ENCODE measurements at regions not wholly inside any gene's neighbourhood (a gene's known extent, or its start where the extent isn't known, plus 50 kb on each side); places are given as distances from the start of the nearest gene placed in this dataset.
"Not testable (repeated sequence)": the region's sequence is repeated elsewhere in the genome, so short reads cannot be mapped to it uniquely, and the experiment has no call there.

DNA sequence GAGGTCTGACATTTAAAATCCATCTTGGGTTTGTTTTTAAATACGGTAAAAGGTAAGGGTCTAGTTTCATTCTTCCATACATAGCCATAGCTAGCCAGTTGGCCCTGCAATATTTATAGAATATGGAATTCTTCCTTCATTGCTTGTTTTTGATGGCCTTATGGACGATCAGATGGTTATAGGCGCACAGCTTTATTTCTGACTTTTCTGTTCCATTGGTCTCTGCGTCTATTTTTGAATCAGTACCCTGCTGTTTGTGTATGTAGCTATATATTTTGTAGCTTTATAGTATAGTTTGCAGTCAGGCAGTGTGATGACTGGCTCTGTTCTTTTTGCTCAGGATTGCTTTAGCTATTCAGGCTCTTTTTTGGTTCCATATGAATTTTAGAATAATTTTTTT, 366.8 kb upstream of the MIS18BP1 start:
- no peak for DNase-seq (ENCODE audit: low spot score)

GRCh38 chr14:45610318-45610717, 357.3 kb upstream of the MIS18BP1 start:
- no peak for DNase-seq (ENCODE audit: low spot score)

DNA sequence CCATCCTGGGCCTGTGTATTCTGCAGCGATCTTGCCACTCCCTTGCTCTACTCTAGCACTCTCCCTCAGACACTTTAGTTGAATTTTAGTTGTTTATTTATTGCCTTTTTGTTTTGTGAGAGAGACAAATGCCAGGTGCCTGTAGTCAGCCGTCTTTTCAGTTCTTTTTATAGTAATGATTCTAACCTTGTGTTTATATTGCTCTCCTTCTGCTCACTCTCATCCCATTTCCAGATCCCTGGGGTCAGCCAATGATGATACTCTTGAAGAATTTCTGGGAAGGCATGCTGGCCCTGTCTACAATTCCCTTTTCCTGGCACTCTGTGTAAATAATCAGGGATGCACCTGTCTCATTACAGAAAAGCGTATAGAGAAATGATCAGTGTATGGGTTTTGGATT, 334.1 kb upstream of the MIS18BP1 start:
- DNase-seq (ENCODE audit: low spot score): no peak

DNA sequence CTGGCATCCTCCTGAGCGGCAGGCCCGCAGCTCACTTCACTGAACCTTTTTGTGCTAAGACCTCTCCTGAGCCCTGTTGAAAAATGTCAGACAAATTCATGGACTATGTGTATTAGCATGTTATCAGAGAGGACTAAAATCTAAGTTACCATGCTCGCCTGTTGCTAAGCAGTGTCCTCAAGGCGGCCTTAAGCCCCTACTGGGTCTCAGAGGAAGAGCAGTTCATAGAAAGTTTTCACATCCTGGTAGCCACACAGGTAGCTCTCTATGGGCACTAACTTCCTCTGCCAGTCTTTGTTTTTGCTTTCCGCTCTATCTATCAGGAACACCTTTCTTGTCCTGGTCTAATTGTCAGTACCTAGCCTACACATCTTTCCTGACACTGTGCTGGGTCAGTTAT, 306.6 kb upstream of the MIS18BP1 start:
- no peak for DNase-seq (ENCODE audit: low spot score)

GRCh38 chr14:45558183-45558582, 305.2 kb upstream of the MIS18BP1 start:
- no peak for DNase-seq (ENCODE audit: low spot score)

DNA sequence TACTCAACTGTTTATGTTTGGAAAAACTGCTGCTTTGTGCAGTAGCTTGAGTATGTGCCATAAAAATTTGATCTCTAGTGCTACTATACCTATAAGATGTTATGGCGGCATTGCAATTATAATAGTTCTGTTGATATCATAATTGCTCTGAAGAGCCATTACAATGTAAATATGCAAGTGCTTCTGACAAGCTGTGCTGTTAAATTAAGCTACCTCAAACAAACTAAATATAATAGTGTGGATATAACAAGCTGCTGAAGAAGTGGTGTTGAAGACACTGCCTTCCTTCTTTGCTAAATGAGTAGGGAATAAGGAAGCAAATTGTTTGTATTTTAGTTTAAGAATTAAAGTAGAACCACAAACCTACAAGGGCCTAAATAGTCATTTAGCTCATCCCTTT, 301.0 kb upstream of the MIS18BP1 start:
- DNase-seq (ENCODE audit: low spot score): no peak

- DNase-seq (ENCODE audit: low spot score): not testable (repeated sequence)
Measured at GRCh38 chr14:45551240-45551820, 298.3 kb upstream of the MIS18BP1 start.

DNA sequence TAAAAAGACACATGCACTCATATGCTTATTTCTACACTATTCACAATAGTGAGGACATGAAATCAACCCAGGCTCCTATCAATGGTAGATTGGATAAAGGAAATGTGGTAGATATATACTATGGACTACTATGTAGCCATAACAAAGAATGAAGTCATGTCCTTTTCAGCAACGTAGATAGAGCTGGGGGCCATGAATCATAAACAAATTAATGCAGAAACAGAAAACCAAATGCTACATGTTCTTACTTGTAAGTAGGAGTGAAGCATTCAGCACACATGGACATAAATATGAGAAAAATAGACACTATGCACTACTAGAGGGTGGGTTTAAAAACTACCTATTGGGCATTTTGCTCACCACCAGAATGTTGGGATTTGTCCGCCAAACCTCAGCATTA, 278.0 kb upstream of the MIS18BP1 start:
- no peak for DNase-seq (ENCODE audit: low spot score)

GRCh38 chr14:45526715-45527549, 273.9 kb upstream of the MIS18BP1 start:
- DNase-seq (ENCODE audit: low spot score): no peak

- DNase-seq (ENCODE audit: low spot score): no peak
Measured at GRCh38 chr14:45519766-45520165, 266.8 kb upstream of the MIS18BP1 start.

DNA sequence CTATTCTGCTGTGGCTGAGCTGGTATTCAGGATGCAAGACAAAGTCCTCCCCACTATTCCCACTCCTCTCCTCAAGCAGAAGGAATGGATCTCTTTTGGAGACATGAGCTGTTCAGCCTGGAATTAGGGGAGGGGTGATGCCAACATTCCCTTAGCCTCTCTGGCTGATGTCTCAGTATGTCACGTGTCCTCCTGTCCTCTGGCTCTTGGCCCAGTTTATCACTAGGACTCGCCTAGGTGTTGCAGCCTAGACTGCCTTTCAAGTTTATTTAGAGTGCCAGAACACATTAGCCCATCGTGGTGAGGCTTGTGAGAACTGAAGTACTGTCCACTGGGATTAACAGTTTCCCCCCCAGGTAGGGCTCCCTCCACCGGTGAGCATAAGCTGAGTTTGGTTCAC, 239.9 kb upstream of the MIS18BP1 start:
- DNase-seq (ENCODE audit: low spot score): no peak

DNA sequence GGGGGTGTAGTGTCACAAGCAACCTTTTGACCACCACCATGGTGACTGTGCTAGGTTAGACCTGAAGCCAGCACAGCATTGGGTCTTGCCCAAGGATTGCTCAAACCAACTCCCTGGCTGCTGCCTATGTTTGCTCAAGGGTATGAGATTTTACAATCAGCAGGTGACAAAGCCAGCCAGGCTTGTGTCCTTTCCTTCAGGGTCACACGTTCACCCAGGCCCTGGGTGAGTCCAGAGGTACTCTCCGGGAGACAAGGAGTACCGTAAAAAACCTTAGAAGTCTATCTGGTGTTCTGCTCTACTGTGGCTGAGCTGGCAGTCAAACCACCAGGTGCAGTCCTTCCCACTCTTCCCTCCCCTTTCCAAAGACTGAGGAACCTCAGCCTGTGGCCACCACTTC, 238.9 kb upstream of the MIS18BP1 start:
- no peak for DNase-seq (ENCODE audit: low spot score)

DNA sequence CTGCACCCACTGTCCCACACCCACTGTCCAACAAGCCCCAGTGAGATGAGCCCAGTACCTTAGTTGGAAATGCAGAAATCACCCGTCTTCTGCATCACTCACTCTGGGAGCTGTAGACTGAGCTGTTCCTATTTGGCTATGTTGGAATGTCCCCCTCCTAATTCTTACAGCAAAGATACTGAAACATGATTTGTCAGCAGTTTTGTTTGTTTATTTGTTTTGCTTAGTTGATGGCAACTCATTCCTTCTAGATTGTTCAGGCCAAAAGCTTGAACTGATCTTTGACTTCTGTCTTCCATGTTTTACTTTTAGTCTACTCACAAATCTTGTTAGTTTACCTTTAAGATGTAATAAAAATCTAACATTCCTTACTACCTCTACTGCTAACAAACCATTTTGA, 233.6 kb upstream of the MIS18BP1 start:
- DNase-seq (ENCODE audit: low spot score): no peak

- no peak for DNase-seq (ENCODE audit: low spot score)
Measured at GRCh38 chr14:45467023-45467422, 214.0 kb upstream of the MIS18BP1 start.

GRCh38 chr14:45434221-45434620, 181.2 kb upstream of the MIS18BP1 start:
- DNase-seq (ENCODE audit: low spot score): no peak

GRCh38 chr14:45426685-45427282, 173.8 kb upstream of the MIS18BP1 start:
- DNase-seq (ENCODE audit: low spot score): peak; percentile 6

GRCh38 chr14:45406942-45407341, 153.9 kb upstream of the MIS18BP1 start:
- no peak for DNase-seq (ENCODE audit: low spot score)

- DNase-seq (ENCODE audit: low spot score): no peak
Measured at GRCh38 chr14:45400950-45401640, 148.1 kb upstream of the MIS18BP1 start.

DNA sequence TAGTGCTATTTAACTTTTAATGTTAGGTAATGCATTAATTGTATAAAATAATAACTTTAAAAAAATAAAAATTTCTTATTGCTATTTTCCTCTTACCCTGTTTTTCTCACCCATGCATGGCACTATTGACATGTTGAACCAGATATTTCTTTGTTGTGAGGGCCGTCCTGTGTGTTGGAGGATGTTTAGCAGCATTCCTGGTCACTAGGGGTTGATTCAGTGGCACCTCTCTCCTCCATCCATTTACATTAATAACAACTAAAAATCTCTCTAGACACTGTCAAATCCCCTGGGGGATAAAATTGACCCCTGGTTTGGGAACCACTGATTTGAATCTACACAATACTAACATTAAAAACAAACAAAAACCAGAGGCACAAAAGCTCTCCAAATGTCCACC, 147.5 kb upstream of the MIS18BP1 start:
- no peak for DNase-seq (ENCODE audit: low spot score)

GRCh38 chr14:45381091-45381490, 128.1 kb upstream of the MIS18BP1 start:
- no peak for DNase-seq (ENCODE audit: low spot score)

- no peak for DNase-seq (ENCODE audit: low spot score)
Measured at GRCh38 chr14:45377166-45377565, 124.2 kb upstream of the MIS18BP1 start.

GRCh38 chr14:45373877-45374276, 120.9 kb upstream of the MIS18BP1 start:
- DNase-seq (ENCODE audit: low spot score): no peak
